ENCODE measurements at regions not wholly inside any gene's neighbourhood (a gene's known extent, or its start where the extent isn't known, plus 50 kb on each side); places are given as distances from the start of the nearest gene placed in this dataset.

DNA sequence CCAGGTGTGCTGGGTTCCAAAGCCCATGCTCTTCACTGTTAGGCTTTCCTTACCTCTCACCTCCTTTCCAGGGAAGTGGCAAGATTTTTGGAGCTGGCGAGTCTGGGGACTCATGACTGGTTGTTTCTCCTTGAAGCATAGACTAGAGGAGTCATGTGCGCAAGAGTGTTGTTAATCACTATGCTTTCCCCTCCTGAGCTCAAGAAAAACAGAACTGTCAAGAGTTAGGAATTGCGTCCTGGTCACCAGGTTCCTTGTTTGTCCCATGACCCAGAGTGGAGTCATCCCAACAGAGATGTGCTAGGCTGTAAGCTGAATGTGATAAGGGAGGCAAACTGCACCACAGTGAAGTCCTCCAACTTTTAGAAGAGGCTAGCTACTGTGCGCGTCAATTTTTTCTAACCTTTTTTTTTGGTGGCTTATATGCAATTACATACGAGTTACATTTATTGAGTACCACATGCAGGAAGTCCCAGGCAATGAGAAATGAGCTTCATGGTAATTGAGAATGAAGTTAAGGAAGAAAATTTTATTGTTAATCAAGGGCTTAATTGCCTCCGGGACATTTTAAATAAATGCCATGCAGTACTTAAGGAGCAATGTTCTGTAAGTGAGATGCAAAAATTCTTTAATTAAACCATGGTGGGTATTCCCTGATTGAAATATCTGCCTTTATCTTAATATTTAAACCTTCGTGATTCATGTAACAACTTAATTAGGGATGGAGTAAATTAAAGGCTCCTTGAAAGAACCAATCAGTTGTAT, 233.9 kb downstream of the ZIC5 start:
- peaks cover 13% of the 10 kb centered on the region for H3K27me3 Mint-ChIP-seq
- no peak overlapping the region for H3K27ac Mint-ChIP-seq
- TF ChIP-seq, protein P1, sequence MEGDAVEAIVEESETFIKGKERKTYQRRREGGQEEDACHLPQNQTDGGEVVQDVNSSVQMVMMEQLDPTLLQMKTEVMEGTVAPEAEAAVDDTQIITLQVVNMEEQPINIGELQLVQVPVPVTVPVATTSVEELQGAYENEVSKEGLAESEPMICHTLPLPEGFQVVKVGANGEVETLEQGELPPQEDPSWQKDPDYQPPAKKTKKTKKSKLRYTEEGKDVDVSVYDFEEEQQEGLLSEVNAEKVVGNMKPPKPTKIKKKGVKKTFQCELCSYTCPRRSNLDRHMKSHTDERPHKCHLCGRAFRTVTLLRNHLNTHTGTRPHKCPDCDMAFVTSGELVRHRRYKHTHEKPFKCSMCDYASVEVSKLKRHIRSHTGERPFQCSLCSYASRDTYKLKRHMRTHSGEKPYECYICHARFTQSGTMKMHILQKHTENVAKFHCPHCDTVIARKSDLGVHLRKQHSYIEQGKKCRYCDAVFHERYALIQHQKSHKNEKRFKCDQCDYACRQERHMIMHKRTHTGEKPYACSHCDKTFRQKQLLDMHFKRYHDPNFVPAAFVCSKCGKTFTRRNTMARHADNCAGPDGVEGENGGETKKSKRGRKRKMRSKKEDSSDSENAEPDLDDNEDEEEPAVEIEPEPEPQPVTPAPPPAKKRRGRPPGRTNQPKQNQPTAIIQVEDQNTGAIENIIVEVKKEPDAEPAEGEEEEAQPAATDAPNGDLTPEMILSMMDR (IDR thresholded peaks at IDR 0.05; ENCODE audit: unreplicated experiment): no peak
- no peaks in the 10 kb centered on the region for H3K4me1 Mint-ChIP-seq (ENCODE audit: low read depth)
- H3K9me3 Mint-ChIP-seq (ENCODE audit: low read depth): no peaks in the 10 kb centered on the region
- no peak for DNase-seq (ENCODE audit: low spot score, unreplicated experiment)
- no peaks in the 10 kb centered on the region for H3K36me3 Mint-ChIP-seq (ENCODE audit: insufficient read depth)
- no peak overlapping the region for H3K4me3 Mint-ChIP-seq (ENCODE audit: low read depth)

DNA sequence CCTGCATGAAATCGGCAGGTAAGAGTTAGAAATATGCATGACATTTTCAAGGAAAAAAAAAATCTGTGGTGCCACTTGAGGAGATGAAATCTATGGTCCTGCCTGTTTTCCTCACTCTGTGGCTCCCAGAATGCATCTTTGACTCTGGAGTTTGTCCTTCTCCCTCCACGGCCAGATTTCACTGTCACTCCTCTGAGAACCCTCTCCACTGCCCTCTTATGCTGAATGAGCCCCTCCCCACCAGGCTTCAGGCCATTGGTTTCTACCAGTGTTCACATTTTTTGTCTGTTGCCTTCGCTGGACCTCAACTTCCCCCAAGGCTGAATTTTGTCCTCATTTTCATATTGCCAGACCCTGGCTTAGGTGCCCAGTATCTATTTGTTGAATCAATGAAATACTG, 235.0 kb downstream of the ZIC5 start:
- Mint-ChIP-seq H3K4me1 (ENCODE audit: low read depth) (no peaks in the 10 kb centered on the region), H3K27ac (no peak overlapping the region), H3K36me3 (ENCODE audit: insufficient read depth) (no peaks in the 10 kb centered on the region), H3K4me3 (ENCODE audit: low read depth) (no peak overlapping the region), H3K27me3 (peaks cover 11% of the 10 kb centered on the region), H3K9me3 (ENCODE audit: low read depth) (no peaks in the 10 kb centered on the region)
- no peak for DNase-seq (ENCODE audit: low spot score, unreplicated experiment)
- TF ChIP-seq, protein P1 (IDR thresholded peaks at IDR 0.05; ENCODE audit: unreplicated experiment): no peak

DNA sequence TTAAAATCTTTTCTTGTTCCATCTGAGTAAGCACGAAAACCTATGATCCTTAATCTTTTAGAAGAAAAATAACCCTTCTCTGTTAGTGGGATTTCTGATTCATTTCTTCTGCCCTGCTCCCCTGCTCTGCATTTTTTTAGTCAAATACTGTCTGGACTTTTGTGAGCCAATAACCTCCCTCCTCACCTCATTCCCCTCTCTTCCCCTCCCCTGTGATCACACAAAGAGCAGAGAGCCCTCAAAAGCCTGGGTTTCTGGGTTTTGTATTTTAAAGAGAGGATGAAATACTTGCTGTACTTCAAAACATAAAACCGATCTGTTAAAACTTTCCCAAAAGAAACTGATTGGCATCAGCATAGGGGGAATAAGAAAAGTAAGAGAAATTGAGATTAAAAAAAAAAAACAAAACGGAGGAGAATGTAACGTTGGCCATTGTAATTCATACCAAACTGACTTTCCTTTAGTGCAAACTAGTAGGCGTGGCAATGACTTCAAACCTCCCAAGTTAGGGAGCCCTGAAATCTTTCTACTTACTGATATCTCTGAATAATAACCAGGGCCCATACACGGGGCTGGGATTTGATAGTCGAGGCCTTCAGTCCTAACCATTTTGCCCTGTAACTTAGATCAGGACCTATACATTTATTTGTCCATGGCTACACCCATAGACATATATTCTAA, 232.9 kb downstream of the TM9SF2 start:
- Mint-ChIP-seq H3K27ac (peak overlapping the region; percentile 85), H3K9me3 (ENCODE audit: low read depth) (no peaks in the 10 kb centered on the region), H3K27me3 (peaks cover 3% of the 10 kb centered on the region), H3K4me3 (ENCODE audit: low read depth) (no peak overlapping the region), H3K4me1 (ENCODE audit: low read depth) (no peaks in the 10 kb centered on the region), H3K36me3 (ENCODE audit: insufficient read depth) (no peaks in the 10 kb centered on the region)
- no peak for DNase-seq (ENCODE audit: low spot score, unreplicated experiment)
- TF ChIP-seq, protein P1 (IDR thresholded peaks at IDR 0.05; ENCODE audit: unreplicated experiment): no peak

GRCh38 chr13:99733346-99733745, 232.1 kb downstream of the TM9SF2 start:
- no peak for DNase-seq (ENCODE audit: low spot score, unreplicated experiment)
- no peaks in the 10 kb centered on the region for H3K27me3 Mint-ChIP-seq
- no peak overlapping the region for H3K27ac Mint-ChIP-seq
- no peaks in the 10 kb centered on the region for H3K4me1 Mint-ChIP-seq (ENCODE audit: low read depth)
- no peak overlapping the region for H3K4me3 Mint-ChIP-seq (ENCODE audit: low read depth)
- H3K36me3 Mint-ChIP-seq (ENCODE audit: insufficient read depth): no peaks in the 10 kb centered on the region
- no peaks in the 10 kb centered on the region for H3K9me3 Mint-ChIP-seq (ENCODE audit: low read depth)
- TF ChIP-seq, protein P1 (IDR thresholded peaks at IDR 0.05; ENCODE audit: unreplicated experiment): no peak

DNA sequence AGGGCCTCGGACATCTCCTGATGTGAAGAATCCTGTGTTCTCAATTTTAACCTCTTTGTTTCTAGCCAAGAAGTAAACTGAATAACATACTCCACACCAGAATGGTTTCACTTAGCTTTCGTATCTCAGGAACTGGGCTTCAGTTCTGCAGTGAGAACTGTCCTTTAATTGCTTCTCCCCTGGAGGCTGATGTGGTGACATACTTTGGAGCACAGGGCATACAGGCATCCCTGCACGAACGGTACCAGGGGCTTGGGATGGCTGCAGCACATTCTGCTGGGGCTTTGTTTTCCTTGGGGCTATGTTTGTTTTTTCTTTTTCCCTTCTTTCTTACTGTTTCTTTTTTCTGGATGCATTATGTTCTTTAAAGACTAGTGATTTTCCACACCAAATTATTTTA, 230.5 kb downstream of the TM9SF2 start:
- Mint-ChIP-seq H3K27ac (no peak overlapping the region), H3K4me3 (ENCODE audit: low read depth) (no peak overlapping the region), H3K36me3 (ENCODE audit: insufficient read depth) (no peaks in the 10 kb centered on the region), H3K27me3 (no peaks in the 10 kb centered on the region), H3K4me1 (ENCODE audit: low read depth) (peaks cover 5% of the 10 kb centered on the region), H3K9me3 (ENCODE audit: low read depth) (no peaks in the 10 kb centered on the region)
- no peak for DNase-seq (ENCODE audit: low spot score, unreplicated experiment)
- TF ChIP-seq, protein P1 (IDR thresholded peaks at IDR 0.05; ENCODE audit: unreplicated experiment): no peak
